ENCODE measurements at regions not wholly inside any gene's neighbourhood (a gene's known extent, or its start where the extent isn't known, plus 50 kb on each side); places are given as distances from the start of the nearest gene placed in this dataset.

DNA sequence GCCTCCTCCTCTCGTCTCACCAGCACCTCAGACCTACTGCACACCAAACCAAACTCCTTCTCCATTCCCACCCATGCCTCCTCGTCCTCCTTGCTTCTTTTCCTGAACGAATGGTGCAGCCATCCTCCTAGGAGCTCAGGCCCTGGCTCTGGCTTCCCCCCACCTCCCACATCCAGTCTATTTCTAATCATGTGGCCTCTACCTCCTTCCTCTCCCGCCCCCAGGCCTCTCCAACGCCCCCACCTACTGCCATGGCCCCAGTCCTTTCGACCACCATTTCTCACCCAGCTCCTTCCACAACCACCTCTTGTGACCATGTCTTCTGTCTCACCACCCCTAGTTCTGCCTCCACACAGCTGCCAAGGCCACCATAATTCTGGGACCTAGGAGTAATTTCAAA is 127.1 kb downstream of the PJA1 start:
- intact Hi-C loops (cut with micrococcal nuclease; ENCODE audit: unreplicated experiment) = loop anchor here (10.0 kb wide), 1 partner anchor 213 kb away; the partner anchor contains the start of gene EFNB1
- H3K27me3 Mint-ChIP-seq (ENCODE audit: unreplicated experiment) = peaks cover 40% of the 10 kb centered on the region
- H3K27ac Mint-ChIP-seq (ENCODE audit: unreplicated experiment) = no peak overlapping the region
- TF ChIP-seq CTCF (IDR thresholded peaks at IDR 0.05; ENCODE audit: unreplicated experiment) = no peak
- DNase-seq = no peak
- no TSS peak for BruUV-seq (replicated peaks)
- no peaks in the 10 kb centered on the region for H3K4me1 Mint-ChIP-seq (ENCODE audit: low read depth, unreplicated experiment)
- no peak overlapping the region for H3K4me3 Mint-ChIP-seq (ENCODE audit: low read depth, unreplicated experiment)
- H3K36me3 Mint-ChIP-seq (ENCODE audit: insufficient read depth, unreplicated experiment) = no peaks in the 10 kb centered on the region
- no peaks in the 10 kb centered on the region for H3K9me3 Mint-ChIP-seq (ENCODE audit: low read depth, unreplicated experiment)
- CTCF ChIA-PET = no interaction called here

DNA sequence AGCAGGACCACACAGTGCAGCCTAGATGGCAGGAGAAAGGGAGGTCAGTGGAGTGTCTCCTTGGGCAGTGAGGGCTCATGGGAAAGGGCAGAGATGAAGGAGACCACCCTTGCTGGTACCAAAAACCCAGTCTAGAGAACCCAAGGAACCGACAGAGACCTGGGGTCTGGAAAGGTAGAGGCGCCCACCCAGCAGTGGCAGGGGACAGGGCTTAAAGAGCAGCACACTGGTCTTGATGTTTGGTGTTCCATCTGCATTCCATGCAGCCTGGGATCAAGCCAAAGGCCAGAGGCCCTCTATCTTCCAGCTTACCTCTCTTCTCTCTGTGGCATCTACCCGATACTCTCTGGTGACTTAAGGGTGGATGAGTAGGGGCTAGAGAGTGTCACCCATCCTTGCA is 127.5 kb downstream of the PJA1 start:
- H3K36me3 Mint-ChIP-seq (ENCODE audit: insufficient read depth, unreplicated experiment) = no peaks in the 10 kb centered on the region
- no peak overlapping the region for H3K27ac Mint-ChIP-seq (ENCODE audit: unreplicated experiment)
- intact Hi-C loops (cut with micrococcal nuclease; ENCODE audit: unreplicated experiment) = loop anchor here (10.0 kb wide), 1 partner anchor 213 kb away; the partner anchor contains the start of gene EFNB1

DNA sequence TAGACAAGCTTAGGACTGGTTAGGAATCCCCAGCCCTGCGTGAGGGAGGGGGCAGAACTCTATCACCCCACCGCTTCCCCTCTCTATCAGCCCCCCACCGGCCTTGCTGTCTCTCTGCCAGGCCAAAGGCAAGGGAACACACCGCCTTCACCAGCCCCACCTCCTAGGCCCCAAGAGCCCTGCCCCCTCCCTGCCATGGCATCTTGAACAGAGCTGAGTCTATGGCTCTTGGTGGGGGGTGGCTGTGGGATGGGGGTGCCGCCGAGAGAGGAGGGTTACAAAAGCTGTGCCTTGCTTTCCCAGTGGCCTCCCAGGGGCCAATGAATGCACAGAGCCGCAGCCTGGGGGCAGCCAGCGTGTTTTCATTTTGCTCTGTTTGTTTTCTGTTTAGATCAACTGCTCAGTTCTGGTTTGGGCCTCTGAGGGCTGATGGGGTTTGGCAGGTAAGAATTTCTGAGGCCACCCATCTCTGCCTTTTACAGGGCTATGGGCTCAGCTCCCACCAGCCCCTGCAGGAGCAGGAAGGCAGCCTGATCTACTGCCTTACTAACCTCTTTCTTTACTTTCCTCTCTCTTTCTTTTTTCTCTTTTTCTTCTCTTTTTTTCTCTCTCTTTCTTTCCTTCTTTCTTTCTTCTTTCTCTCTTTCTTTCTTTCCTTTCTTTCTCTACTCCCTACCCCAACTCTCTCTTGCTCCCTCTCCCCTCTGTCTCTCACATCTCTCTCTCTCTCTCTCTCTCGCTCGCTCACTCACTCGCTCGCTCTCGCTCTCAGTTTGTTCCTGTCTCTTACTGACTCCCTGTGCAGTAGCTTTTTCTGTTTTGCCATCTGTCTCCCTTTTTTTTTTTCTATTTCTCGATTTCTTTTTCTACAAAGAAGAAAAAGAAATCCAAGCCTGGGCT is 128.3 kb downstream of the PJA1 start:
- no peak for DNase-seq
- Mint-ChIP-seq H3K27ac (ENCODE audit: unreplicated experiment) (no peak overlapping the region), H3K27me3 (ENCODE audit: unreplicated experiment) (peaks cover 40% of the 10 kb centered on the region), H3K36me3 (ENCODE audit: insufficient read depth, unreplicated experiment) (no peaks in the 10 kb centered on the region), H3K9me3 (ENCODE audit: low read depth, unreplicated experiment) (no peaks in the 10 kb centered on the region), H3K4me1 (ENCODE audit: low read depth, unreplicated experiment) (no peaks in the 10 kb centered on the region), H3K4me3 (ENCODE audit: low read depth, unreplicated experiment) (no peak overlapping the region)
- intact Hi-C loops (cut with micrococcal nuclease; ENCODE audit: unreplicated experiment) = loop anchor here (10.0 kb wide), 1 partner anchor 212 kb away; the partner anchor contains the start of gene EFNB1
- BruUV-seq (replicated peaks) = no TSS peak
- no peak for TF ChIP-seq CTCF (IDR thresholded peaks at IDR 0.05; ENCODE audit: unreplicated experiment)
- CTCF ChIA-PET = no interaction called here

More for the DNA sequence above, 127.5 kb downstream of the PJA1 start:
- no peaks in the 10 kb centered on the region for H3K9me3 Mint-ChIP-seq (ENCODE audit: low read depth, unreplicated experiment)
- no peaks in the 10 kb centered on the region for H3K4me1 Mint-ChIP-seq (ENCODE audit: low read depth, unreplicated experiment)
- DNase-seq = no peak
- no peak overlapping the region for H3K4me3 Mint-ChIP-seq (ENCODE audit: low read depth, unreplicated experiment)
- CTCF ChIA-PET = no interaction called here
- H3K27me3 Mint-ChIP-seq (ENCODE audit: unreplicated experiment) = peaks cover 40% of the 10 kb centered on the region
- no peak for TF ChIP-seq CTCF (IDR thresholded peaks at IDR 0.05; ENCODE audit: unreplicated experiment)
- BruUV-seq (replicated peaks) = no TSS peak

GRCh38 chrX:69034451-69034850 is 130.8 kb downstream of the PJA1 start:
- no TSS peak for BruUV-seq (replicated peaks)
- CTCF ChIA-PET = no interaction called here
- no peak for DNase-seq
- intact Hi-C loops (cut with micrococcal nuclease; ENCODE audit: unreplicated experiment) = loop anchor here (10.0 kb wide), 1 partner anchor 210 kb away; the partner anchor contains the start of gene EFNB1
- Mint-ChIP-seq H3K27ac (ENCODE audit: unreplicated experiment) (no peak overlapping the region), H3K4me3 (ENCODE audit: low read depth, unreplicated experiment) (no peak overlapping the region), H3K9me3 (ENCODE audit: low read depth, unreplicated experiment) (no peaks in the 10 kb centered on the region), H3K4me1 (ENCODE audit: low read depth, unreplicated experiment) (no peaks in the 10 kb centered on the region), H3K36me3 (ENCODE audit: insufficient read depth, unreplicated experiment) (no peaks in the 10 kb centered on the region), H3K27me3 (ENCODE audit: unreplicated experiment) (peaks cover 40% of the 10 kb centered on the region)
- TF ChIP-seq CTCF (IDR thresholded peaks at IDR 0.05; ENCODE audit: unreplicated experiment) = no peak
